H1 (cell line): ENCODE measurements at regions not wholly inside any gene's neighbourhood (a gene's known extent, or its start where the extent isn't known, plus 50 kb on each side); places are given as distances from the start of the nearest gene placed in this dataset.

ENCODE experiments used
- SIN3A ChIP-seq, 2 experiments: IDR thresholded peaks in 1 of 2; conservative IDR thresholded peaks in 1 of 2; 2 replicates each; pipeline ENCODE4 v1.6.1; 2011 to 2012; ENCODE audit warnings: low read length in 2 of 2, improper control_type of control experiment in 1 of 2, low read depth in 1 of 2, mild to moderate bottlenecking in 1 of 2
- SP1 ChIP-seq: IDR thresholded peaks from 2 replicates; pipeline ENCODE4 v1.6.1; 2011; ENCODE audit warnings: low read depth, low read length
- TF ChIP-seq, protein P1 (sequence below): IDR thresholded peaks from 2 replicates; pipeline ENCODE4 v1.6.1; 2011; ENCODE audit warnings: low read length, improper control_type of control experiment

DNA sequence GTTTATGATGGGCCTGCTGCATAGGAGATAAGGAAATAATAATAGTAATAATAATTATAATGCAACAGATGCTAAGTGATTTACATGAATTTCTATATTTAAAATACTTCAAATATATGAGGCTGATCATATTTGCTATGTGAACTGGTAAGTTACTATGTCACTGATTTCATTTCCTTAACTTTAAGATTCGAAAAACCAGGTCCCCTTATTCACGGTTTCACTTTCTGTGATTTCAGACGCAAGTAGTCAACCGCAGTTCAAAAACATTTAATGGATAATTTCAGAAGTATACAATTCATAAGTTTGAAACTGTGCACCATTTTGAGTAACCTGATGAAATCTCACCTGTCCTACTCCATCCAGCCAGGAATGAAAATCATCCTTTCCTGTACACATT, 1697.1 kb upstream of the LRRTM1 start (continued):
- no peak for TF ChIP-seq SIN3A (conservative IDR thresholded peaks at IDR 0.05 in 1 of 2, IDR thresholded peaks at IDR 0.05 in 1 of 2; ENCODE audit: low read depth in 1 of 2, low read length in 2 of 2)
- TF ChIP-seq SP1: no peak
- TF ChIP-seq, protein P1, sequence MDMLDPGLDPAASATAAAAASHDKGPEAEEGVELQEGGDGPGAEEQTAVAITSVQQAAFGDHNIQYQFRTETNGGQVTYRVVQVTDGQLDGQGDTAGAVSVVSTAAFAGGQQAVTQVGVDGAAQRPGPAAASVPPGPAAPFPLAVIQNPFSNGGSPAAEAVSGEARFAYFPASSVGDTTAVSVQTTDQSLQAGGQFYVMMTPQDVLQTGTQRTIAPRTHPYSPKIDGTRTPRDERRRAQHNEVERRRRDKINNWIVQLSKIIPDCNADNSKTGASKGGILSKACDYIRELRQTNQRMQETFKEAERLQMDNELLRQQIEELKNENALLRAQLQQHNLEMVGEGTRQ: no peak
